ENCODE measurements at regions not wholly inside any gene's neighbourhood (a gene's known extent, or its start where the extent isn't known, plus 50 kb on each side); places are given as distances from the start of the nearest gene placed in this dataset.

DNA sequence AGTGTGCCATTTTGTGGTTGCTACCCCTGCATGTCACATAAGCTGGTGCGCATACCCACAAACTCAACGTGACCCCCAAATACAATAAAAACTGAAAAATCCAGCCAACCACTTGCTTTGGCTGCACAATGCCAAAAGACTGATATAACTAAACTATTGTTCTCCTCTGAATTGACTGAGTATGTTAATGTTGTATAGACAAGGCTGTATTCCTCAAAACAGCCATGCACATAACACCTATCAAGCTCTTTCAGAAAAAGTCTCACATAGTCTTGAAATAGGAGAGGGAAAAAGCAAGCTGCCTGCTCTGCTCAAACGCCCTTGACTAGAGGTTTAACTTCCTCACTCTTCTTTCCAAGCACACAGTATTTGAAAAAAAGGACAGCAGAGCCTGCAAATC is 126.4 kb upstream of the NOCT start:
- TF ChIP-seq, protein P1, sequence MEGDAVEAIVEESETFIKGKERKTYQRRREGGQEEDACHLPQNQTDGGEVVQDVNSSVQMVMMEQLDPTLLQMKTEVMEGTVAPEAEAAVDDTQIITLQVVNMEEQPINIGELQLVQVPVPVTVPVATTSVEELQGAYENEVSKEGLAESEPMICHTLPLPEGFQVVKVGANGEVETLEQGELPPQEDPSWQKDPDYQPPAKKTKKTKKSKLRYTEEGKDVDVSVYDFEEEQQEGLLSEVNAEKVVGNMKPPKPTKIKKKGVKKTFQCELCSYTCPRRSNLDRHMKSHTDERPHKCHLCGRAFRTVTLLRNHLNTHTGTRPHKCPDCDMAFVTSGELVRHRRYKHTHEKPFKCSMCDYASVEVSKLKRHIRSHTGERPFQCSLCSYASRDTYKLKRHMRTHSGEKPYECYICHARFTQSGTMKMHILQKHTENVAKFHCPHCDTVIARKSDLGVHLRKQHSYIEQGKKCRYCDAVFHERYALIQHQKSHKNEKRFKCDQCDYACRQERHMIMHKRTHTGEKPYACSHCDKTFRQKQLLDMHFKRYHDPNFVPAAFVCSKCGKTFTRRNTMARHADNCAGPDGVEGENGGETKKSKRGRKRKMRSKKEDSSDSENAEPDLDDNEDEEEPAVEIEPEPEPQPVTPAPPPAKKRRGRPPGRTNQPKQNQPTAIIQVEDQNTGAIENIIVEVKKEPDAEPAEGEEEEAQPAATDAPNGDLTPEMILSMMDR (IDR thresholded peaks at IDR 0.05; ENCODE audit: unreplicated experiment), result no peak

GRCh38 chr4:138887741-138888140 is 127.8 kb upstream of the NOCT start:
- TF ChIP-seq, protein P1 (IDR thresholded peaks at IDR 0.05; ENCODE audit: unreplicated experiment), result no peak
- H3K4me1 Mint-ChIP-seq (ENCODE audit: insufficient read depth, unreplicated experiment), result peaks cover 6% of the 10 kb centered on the region
- H3K27ac Mint-ChIP-seq (ENCODE audit: low read depth, unreplicated experiment), result no peak overlapping the region
- intact Hi-C loops (cut with micrococcal nuclease), result no loop called here
- ChIA-PET POLR2A (no interaction called here), CTCF (interaction anchor here (1.6 kb wide), 1 partner anchor 17 kb away, joined by 5 read pairs; no protein-coding TSS in a partner anchor)
- BruUV-seq (replicated peaks), result no TSS peak
- DNase-seq (ENCODE audit: unreplicated experiment), result no peak
- H3K36me3 Mint-ChIP-seq (ENCODE audit: insufficient read depth, unreplicated experiment), result no peaks in the 10 kb centered on the region
- no peak overlapping the region for H3K4me3 Mint-ChIP-seq (ENCODE audit: unreplicated experiment)
- no peaks in the 10 kb centered on the region for H3K9me3 Mint-ChIP-seq (ENCODE audit: unreplicated experiment)
- no peaks in the 10 kb centered on the region for H3K27me3 Mint-ChIP-seq (ENCODE audit: insufficient read depth, unreplicated experiment)

More for the DNA sequence above, 126.4 kb upstream of the NOCT start:
- Mint-ChIP-seq H3K27ac (ENCODE audit: low read depth, unreplicated experiment) (no peak overlapping the region), H3K4me1 (ENCODE audit: insufficient read depth, unreplicated experiment) (peaks cover 6% of the 10 kb centered on the region), H3K36me3 (ENCODE audit: insufficient read depth, unreplicated experiment) (no peaks in the 10 kb centered on the region), H3K4me3 (ENCODE audit: unreplicated experiment) (no peak overlapping the region), H3K9me3 (ENCODE audit: unreplicated experiment) (no peaks in the 10 kb centered on the region), H3K27me3 (ENCODE audit: insufficient read depth, unreplicated experiment) (no peaks in the 10 kb centered on the region)
- BruUV-seq (replicated peaks), result no TSS peak
- intact Hi-C loops (cut with micrococcal nuclease), result no loop called here
- ChIA-PET CTCF (interaction anchor here (1.6 kb wide), 1 partner anchor 18 kb away, joined by 5 read pairs; no protein-coding TSS in a partner anchor), POLR2A (no interaction called here)
- no peak for DNase-seq (ENCODE audit: unreplicated experiment)

DNA sequence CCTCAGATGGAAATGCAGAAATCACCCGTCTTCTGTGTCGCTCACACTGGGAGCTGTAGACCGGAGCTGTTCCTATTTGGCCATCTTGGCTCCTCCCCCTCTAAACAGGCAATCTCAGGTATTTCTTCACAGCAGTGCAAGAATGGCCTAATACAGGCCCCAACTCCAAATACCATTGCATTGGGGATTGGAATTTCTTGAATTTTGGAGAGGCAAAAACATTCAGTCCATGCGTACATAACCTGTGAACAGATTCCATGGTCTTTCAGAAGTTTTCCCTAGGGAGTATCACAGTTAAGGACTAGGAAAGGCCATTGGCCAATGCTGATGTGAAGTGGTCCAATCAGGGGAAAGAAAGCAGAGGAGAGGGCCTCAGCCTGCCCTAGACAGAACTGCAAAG is 128.2 kb upstream of the NOCT start:
- TF ChIP-seq, protein P1 (IDR thresholded peaks at IDR 0.05; ENCODE audit: unreplicated experiment), result no peak
- Mint-ChIP-seq H3K27me3 (ENCODE audit: insufficient read depth, unreplicated experiment) (no peaks in the 10 kb centered on the region), H3K9me3 (ENCODE audit: unreplicated experiment) (no peaks in the 10 kb centered on the region), H3K36me3 (ENCODE audit: insufficient read depth, unreplicated experiment) (no peaks in the 10 kb centered on the region), H3K27ac (ENCODE audit: low read depth, unreplicated experiment) (no peak overlapping the region), H3K4me1 (ENCODE audit: insufficient read depth, unreplicated experiment) (peaks cover 2% of the 10 kb centered on the region), H3K4me3 (ENCODE audit: unreplicated experiment) (no peak overlapping the region)
- CTCF ChIA-PET, result no interaction called here
- BruUV-seq (replicated peaks), result no TSS peak
- intact Hi-C loops (cut with micrococcal nuclease), result no loop called here
- no peak for DNase-seq (ENCODE audit: unreplicated experiment)
- POLR2A ChIA-PET, result no interaction called here

- Mint-ChIP-seq H3K4me1 (ENCODE audit: insufficient read depth, unreplicated experiment) (peaks cover 10% of the 10 kb centered on the region), H3K9me3 (ENCODE audit: unreplicated experiment) (no peaks in the 10 kb centered on the region), H3K27ac (ENCODE audit: low read depth, unreplicated experiment) (no peak overlapping the region), H3K36me3 (ENCODE audit: insufficient read depth, unreplicated experiment) (no peaks in the 10 kb centered on the region), H3K4me3 (ENCODE audit: unreplicated experiment) (no peak overlapping the region), H3K27me3 (ENCODE audit: insufficient read depth, unreplicated experiment) (no peaks in the 10 kb centered on the region)
- intact Hi-C loops (cut with micrococcal nuclease), result no loop called here
- BruUV-seq (replicated peaks), result no TSS peak
- TF ChIP-seq, protein P1 (IDR thresholded peaks at IDR 0.05; ENCODE audit: unreplicated experiment), result no peak
- ChIA-PET CTCF (interaction anchor here (0.6 to 0.7 kb wide), 2 partner anchors 46 to 272 kb away, joined by 3 to 4 read pairs; no protein-coding TSS in a partner anchor), POLR2A (no interaction called here)
- DNase-seq (ENCODE audit: unreplicated experiment), result no peak
Measured at GRCh38 chr4:138879757-138880156, 135.8 kb upstream of the NOCT start.

Measured in MCF 10A (cell line).